ENCODE measurements at regions not wholly inside any gene's neighbourhood (a gene's known extent, or its start where the extent isn't known, plus 50 kb on each side); places are given as distances from the start of the nearest gene placed in this dataset.
A peak's percentile ranks its signal among the peaks of the same experiment; 100 is the strongest.

DNA sequence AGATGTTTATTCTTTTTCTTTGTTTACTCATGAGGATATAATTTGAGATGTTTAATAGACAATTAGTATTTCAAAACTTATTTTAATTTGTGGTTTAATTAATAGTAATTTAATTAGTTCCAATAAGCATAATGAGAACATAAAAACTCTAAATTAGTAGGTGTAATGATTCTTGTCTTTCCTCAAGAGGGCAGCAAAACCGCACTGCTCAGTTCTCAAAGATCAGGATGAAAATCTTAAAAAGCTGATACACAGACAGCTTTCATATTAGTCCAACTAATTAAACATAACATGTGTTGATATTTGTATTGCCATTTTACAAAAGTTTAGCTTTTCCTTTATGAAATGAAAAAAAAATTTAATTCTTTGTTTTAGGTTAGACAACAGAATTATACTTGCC lies 106.7 kb upstream of the C21orf91 start (continued):
- no peak for TF ChIP-seq EGR1 (IDR thresholded peaks at IDR 0.05; ENCODE audit: borderline replicate concordance, low read depth, low read length)
- TF ChIP-seq, protein P1, sequence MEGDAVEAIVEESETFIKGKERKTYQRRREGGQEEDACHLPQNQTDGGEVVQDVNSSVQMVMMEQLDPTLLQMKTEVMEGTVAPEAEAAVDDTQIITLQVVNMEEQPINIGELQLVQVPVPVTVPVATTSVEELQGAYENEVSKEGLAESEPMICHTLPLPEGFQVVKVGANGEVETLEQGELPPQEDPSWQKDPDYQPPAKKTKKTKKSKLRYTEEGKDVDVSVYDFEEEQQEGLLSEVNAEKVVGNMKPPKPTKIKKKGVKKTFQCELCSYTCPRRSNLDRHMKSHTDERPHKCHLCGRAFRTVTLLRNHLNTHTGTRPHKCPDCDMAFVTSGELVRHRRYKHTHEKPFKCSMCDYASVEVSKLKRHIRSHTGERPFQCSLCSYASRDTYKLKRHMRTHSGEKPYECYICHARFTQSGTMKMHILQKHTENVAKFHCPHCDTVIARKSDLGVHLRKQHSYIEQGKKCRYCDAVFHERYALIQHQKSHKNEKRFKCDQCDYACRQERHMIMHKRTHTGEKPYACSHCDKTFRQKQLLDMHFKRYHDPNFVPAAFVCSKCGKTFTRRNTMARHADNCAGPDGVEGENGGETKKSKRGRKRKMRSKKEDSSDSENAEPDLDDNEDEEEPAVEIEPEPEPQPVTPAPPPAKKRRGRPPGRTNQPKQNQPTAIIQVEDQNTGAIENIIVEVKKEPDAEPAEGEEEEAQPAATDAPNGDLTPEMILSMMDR (IDR thresholded peaks at IDR 0.05; ENCODE audit: control extremely low read depth in 1 of 3, insufficient read depth in 1 of 3, low read depth in 1 of 3, low read length in 3 of 3), result peak in 2 of 3 experiments; percentile 40 to 45; a peak in 2 of 4 replicates
- TF ChIP-seq, protein P2, sequence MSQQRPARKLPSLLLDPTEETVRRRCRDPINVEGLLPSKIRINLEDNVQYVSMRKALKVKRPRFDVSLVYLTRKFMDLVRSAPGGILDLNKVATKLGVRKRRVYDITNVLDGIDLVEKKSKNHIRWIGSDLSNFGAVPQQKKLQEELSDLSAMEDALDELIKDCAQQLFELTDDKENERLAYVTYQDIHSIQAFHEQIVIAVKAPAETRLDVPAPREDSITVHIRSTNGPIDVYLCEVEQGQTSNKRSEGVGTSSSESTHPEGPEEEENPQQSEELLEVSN (IDR thresholded peaks at IDR 0.05), result no peak
- TF ChIP-seq RAD21 (IDR thresholded peaks at IDR 0.05 in 1 of 2, conservative IDR thresholded peaks at IDR 0.05 in 1 of 2; ENCODE audit: low read depth in 2 of 2, low read length in 2 of 2), result peak; percentile 69 to 78
- no peak for TF ChIP-seq KDM5A (IDR thresholded peaks at IDR 0.05; ENCODE audit: low read length)
